Activated CD4-positive, alpha-beta T cell treated with anti-CD3 and anti-CD28 coated beads, Interleukin-2, amount 50 U/mL, for 24 hours (primary cell): ENCODE measurements at regions not wholly inside any gene's neighbourhood (a gene's known extent, or its start where the extent isn't known, plus 50 kb on each side); places are given as distances from the start of the nearest gene placed in this dataset.
"Not testable (repeated sequence)": the region's sequence is repeated elsewhere in the genome, so short reads cannot be mapped to it uniquely, and the experiment has no call there.

ENCODE experiments used
- DNase-seq, 2 donors: peaks; one replicate each; pipeline ENCODE4 v3.0.0-alpha.2; 2020; ENCODE audit warnings: low read depth in 1 of 2, low spot score in 1 of 2

DNA sequence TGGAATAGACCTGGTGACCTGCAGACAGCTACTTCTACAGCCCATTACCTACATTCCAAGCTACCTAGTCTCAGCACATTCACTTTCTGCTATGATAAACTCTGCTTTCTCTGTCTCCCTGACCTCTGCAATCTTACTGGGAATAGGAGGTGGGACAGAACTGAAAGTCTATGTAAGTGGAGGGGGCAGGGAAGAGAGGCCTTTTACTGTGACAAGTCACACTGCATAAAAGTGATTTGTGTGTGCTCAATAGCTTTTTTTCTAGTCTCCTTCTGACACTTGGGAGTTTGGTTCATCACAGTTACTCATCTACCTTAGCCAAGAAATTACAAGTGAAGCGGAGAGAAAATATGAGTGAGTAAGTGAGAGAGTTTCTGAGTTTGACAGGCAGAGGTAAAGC lies 322.4 kb downstream of the OLFM4 start:
- no peak for DNase-seq

DNA sequence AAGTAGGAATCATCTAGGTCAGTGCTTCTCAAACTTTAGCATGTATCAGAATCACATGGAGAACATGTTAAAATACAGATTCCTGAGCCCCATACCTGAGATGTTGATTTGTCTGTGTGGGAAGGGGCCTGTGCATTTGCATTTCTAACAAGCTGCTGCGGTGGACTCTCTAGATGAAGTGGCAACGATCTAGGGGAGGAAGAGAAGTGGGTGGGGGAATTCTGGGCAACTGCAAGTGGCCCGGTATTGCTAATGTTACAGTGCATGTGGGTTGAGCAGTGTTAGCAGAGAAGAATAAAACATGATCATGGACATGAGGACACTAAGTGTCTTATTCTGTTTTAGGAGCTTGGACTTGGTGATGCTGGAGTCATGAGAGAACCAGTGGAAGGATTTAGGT lies 329.0 kb downstream of the OLFM4 start:
- no peak for DNase-seq

GRCh38 chr13:53368948-53369347 lies 340.3 kb downstream of the OLFM4 start:
- DNase-seq = no peak

DNA sequence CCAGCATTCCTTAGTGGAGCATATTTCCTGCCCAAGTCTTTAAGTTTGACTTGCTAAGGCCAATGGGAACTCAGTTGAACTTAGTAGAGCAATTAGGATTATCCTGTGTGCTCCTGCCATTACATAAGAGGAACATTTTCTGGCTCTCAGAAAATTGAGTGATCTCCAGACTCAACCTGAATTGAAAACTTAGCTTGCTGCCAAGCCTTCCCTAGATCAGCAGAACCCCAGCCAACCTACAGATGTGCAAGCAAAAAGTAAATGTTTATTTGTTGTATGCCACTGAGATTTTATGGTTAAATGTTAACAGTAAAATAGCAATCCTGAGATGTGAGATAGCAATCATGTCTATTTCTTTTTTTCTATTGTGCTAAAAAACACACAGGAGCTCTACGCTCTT lies 350.9 kb downstream of the OLFM4 start:
- no peak for DNase-seq

- no peak for DNase-seq
These were observed 353.4 kb downstream of the OLFM4 start for GRCh38 chr13:53382008-53382407.

DNA sequence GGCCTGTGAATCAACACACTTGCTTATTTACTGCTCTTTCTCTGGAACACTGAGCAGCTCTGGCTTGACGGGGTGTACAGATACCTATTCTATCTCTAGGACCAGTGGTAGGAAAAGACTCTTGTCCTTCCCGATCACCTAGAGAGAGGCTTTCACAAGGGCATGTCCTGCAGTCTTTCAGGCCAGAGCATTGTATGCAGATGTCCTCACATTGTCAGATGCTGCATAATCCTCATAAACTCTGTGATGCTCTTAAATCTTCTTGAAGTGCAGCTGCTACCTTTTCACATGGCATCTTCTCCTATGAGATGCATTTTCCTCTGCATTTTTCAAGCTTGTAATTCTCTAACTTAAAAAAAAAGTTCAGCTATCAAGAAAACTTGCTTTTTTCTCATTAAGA lies 369.4 kb downstream of the OLFM4 start:
- no peak for DNase-seq

- DNase-seq = no peak
These were observed 377.0 kb downstream of the OLFM4 start for GRCh38 chr13:53405616-53406015.

DNA sequence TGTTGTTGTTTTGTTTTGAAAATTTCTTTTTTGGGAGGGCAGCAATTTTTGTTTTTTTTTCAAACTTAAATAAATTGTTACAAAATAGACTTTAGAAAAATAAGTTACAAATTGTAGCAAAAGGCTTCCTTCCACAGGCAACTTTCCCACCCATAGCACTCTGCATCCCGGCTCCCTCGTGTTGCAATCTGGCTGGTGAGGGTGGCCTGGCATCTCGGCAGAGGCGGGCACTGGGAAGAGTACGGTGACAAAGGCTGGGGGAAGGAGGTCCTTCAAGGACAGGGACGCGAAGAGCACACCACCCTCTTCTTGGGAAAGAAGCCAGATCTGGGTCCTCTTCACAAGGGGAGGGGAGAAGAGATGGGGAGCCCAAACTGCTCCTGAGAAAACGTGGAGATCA lies 379.7 kb downstream of the OLFM4 start:
- DNase-seq = no peak

GRCh38 chr13:53408847-53409568 lies 380.4 kb downstream of the OLFM4 start:
- no peak for DNase-seq

GRCh38 chr13:53411463-53411862 lies 382.9 kb downstream of the OLFM4 start:
- no peak for DNase-seq

DNA sequence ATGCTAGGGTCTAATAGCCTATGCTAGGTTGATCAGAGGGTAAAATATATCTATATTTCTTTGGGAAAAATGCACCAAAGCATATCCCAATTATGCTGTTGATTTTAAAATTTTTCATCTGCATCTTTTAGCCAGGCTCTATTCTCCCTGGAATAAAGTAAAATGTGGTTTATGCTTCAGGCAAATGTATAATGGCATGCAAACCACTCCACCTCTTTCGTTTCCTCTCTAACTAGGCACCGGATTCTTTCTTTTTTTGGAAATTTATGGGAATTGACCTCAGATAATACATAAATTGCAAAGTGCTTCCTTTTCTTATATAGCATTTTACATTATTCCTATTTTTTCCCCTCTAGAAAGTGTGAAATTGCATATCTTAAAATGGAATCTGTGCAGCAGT lies 386.5 kb downstream of the OLFM4 start:
- no peak for DNase-seq

DNA sequence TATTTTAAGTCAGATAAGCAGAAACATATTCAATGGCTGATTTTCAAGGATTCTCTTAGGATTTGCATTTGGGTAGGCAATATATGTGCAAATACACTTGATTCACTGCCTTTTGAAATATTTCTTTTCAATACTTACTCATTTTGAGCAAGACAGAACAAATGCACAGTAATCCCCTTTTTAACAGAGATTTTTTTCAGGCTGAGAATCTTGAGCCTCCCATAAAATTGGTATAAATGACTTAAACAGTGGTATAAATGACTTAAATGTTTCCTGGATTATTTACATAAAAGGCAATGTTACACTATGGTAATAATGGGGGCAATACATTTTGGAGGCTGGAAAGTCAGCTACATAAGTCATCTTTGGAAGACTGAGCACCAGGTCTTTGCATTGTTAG lies 389.0 kb downstream of the OLFM4 start:
- DNase-seq = no peak

DNA sequence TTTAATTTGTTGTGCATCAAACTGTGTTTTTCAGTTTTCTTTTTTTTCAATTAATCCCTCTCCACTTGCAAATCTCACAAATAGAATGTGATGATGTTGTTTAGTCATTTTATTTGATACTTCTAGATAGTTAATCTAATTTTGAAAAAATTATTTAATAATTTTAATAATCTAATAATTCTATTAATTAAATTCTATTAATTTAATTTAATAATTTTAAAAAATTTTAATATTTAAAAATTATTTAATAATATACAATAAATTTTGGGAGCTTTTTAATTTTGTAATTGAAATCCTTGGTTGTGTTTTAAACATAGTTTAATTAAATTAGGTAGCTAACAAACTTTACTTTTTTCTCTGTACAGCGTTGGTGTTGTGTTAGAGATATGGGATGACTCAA lies 393.8 kb downstream of the OLFM4 start:
- no peak for DNase-seq

DNA sequence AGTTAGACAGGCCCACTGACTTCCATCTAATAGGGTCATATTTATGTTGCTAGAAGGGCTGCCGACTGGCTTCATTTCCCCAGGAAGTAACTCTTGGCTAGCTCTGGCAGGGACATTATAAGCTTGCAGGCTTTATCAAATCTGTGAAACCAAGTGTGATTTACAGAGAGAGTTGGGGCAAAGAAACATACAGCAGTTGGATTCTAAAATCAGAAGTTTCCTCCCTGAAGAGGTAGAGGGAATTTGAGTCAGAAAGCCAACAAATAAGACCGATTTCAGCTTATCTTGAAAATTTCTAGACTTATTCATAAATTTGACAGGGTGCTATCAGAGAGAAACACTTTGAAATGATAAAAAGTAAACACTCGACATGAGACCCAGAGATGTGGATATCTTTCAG lies 407.8 kb downstream of the OLFM4 start:
- no peak for DNase-seq

- DNase-seq = no peak
These were observed 411.0 kb downstream of the OLFM4 start for GRCh38 chr13:53439439-53440225.

- no peak for DNase-seq
These were observed 414.4 kb downstream of the OLFM4 start for GRCh38 chr13:53442979-53443378.

DNA sequence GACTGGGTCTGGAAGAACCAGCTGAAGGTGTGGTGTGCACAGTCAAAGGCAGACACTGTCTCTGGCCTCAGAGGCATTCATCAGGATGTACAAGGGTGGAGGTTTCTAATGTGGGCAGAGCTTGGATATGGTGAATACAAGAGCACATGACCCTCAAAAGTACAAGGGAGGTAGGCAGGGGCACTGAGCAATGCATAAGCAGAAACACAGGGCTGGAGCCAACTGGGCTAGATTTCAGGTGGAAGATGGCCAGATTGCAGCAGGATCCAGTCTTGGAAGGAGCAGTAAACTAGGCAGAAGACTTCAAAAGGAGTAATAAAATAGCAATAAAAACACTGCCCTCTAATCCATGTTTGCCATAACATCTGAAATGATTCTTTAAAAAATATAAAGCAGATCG lies 417.1 kb downstream of the OLFM4 start:
- no peak for DNase-seq

DNA sequence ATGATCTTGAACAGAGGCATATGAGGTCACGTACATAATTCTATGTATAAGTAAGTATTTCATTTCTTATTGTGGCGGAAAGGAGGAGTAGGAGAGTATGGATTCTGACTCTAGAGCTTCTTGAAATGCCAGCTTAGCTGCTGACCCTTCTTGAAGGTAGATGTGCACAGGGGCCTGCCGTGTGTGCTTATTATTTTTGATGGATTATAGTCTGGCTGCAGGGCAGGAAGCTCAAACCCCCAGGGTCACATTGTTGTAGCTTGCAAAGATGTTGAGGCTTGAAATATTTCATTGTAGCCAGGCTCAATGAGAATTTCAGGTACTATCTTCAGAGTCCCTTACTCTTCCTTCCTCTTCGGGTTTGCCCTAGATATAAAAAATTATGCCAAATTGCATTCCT lies 418.8 kb downstream of the OLFM4 start:
- no peak for DNase-seq

GRCh38 chr13:53447863-53448262 lies 419.2 kb downstream of the OLFM4 start:
- DNase-seq = no peak

DNA sequence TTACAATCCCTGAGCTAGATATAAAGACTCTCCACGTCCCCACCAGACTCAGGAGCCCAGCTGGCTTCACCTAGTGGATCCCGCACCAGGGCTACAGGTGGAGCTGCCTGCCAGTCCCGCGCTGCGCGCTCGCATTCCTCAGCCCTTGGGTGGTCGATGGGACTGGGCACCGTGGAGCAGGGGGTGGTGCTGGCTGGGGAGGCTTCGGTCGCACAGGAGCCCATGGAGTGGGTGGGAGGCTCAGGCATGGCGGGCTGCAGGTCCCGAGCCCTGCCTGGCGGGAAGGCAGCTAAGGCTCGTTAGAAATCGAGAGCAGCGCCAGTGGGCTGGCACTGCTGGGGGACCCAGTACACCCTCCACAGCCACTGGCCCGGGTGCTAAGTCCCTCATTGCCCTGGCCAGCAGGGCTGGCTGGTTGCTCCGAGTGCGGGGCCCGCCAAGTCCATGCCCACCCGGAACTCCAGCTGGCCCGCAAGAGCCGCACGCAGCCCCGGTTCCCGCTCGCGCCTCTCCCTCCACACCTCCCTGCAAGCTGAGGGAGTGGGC lies 423.7 kb downstream of the OLFM4 start:
- not testable (repeated sequence) for DNase-seq

DNA sequence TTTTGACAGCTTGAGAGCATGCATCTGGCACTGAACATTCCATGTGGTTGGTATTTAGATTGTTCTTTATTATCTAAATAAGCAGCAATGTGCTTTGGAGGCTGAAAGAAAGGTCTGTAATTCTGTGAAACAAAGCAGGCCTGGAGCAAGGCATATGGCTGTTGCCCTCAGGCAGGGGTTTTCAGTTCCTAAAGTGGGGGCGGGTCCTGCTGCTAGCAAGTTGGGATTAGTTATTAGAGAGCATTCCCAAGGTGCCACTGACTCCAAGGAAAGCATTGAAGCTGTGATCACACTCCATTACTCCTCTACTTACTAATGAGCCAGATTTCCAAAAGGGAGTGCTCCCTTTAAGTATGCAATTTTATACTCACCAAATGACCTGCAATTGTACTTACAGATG lies 432.2 kb downstream of the OLFM4 start:
- no peak for DNase-seq

GRCh38 chr13:53463106-53463505 lies 434.5 kb downstream of the OLFM4 start:
- no peak for DNase-seq

- DNase-seq = no peak
These were observed 438.0 kb downstream of the OLFM4 start for GRCh38 chr13:53466576-53466975.
